MV-4-11 (cell line): ENCODE measurements at regions not wholly inside any gene's neighbourhood (a gene's known extent, or its start where the extent isn't known, plus 50 kb on each side); places are given as distances from the start of the nearest gene placed in this dataset.

ENCODE experiments used
- DNase-seq: peaks from one replicate; lab custom pipeline; 2025; lab: John Stamatoyannopoulos, UW

- DNase-seq: no peak
Observed at GRCh38 chr11:26162291-26162690, 169.6 kb upstream of the ANO3 start.

DNA sequence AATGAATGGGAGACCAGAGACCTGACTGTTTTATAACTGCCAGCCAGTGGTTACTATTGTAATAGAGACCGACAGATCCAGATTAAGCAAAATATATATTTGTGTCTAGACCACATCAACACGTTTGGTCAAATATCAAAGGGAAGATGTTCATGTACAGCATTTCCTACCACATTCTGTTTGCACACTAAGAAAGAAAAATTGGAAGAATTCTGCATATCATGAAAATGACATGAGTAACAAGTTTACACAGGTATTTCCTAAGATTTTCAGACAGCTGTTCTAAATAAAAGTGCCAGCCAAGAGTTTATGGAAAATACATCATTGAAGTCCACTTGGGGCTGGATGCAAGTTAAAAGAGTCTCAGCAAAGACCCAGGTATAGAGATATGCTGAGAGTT, 145.5 kb upstream of the ANO3 start:
- no peak for DNase-seq

DNA sequence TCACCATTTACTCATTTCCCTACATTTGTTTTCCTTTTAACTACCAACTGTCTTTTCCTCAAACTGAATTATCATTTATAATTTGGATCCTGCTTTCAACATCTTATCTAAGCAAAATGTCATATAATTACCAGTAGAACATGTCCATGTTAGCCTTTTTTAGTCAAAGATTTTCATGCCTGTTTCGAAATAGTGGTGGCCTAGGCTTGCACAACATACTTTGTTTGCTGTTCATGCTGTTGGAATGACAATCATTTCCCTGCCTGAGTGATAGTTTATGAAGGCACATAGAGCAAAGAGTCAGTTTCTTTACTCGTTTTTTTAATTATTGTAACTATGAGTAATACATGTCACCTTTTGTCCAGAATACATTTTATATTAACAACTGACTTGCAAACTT, 144.3 kb upstream of the ANO3 start:
- DNase-seq: no peak

GRCh38 chr11:26188554-26188953, 143.4 kb upstream of the ANO3 start:
- no peak for DNase-seq

- no peak for DNase-seq
Observed at GRCh38 chr11:26191193-26191592, 140.7 kb upstream of the ANO3 start.

- no peak for DNase-seq
Observed at GRCh38 chr11:26193694-26194365, 138.1 kb upstream of the ANO3 start.

DNA sequence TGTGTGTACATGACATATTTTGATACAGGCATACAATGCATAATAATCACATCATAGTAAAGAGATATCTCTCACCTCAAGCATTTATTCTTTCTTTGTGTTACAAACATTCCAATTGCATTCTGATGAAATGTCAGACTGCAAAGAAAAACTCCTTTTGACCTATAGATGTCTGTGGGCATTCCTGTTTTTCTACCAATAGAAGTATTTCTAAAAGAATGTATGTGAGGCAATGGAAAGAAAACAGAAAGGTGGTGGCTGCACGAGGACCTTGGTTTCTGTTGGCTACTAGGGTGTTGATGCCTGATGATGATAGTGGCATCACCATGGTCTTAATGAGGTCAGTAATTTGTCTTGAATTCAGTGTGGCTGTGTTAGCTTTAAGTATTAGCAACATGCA, 137.0 kb upstream of the ANO3 start:
- DNase-seq: no peak

GRCh38 chr11:26198532-26199096, 133.3 kb upstream of the ANO3 start:
- no peak for DNase-seq

DNA sequence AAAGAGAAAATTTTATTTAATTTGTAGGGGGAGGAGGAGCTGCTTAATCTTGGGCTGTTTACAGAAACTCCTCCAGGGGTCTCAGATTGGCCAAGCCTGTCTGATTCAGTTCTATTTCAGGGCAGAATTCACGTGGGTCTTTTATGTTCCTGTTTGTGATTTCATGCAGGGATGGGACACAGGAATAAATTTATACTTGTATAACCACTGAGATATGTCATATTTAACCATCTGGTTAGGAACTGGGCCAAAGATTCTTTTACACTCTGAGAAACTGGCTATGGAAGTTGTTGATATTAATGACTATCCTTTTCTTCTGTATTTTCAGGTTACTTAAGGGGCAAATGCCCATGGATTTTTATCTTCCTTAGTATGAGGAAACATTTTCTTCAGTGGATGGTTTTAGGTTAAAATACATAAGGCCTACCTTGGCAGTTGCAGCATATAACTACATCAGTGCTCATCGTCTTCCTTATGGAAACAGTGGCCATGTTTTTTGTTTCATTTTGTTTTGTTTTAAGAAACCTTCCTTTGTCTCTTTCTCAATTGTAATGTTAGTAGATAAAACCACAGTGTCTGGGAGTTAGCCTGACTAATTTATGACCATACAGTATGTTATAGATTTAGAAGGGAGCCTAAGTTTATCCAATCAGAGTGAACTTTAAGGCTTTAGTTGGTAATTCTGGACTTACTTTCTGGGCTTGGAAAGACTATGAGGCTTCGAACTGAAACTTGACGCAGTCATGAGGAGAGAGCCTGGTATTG, 132.4 kb upstream of the ANO3 start:
- no peak for DNase-seq

GRCh38 chr11:26201411-26201810, 130.5 kb upstream of the ANO3 start:
- no peak for DNase-seq

- DNase-seq: no peak
Observed at GRCh38 chr11:26202754-26203153, 129.2 kb upstream of the ANO3 start.

DNA sequence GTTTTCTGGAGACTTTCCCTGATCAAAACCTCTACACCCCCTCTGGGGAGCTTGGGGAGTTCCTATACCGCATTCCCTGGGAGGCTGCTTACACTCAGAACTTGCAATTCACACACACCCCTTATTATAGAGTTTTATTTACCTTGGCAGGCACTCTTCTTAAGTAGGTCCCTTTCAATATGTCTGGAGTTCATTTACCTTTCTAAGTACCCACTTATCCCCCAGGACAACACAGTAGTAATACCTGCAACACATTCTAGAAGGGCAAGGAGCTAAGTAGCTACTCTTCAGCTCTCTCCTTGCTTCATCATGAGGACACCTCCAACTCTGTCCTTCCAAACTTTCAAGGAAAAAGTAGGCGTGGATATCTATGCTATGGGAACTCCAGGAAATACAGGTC, 127.8 kb upstream of the ANO3 start:
- no peak for DNase-seq

DNA sequence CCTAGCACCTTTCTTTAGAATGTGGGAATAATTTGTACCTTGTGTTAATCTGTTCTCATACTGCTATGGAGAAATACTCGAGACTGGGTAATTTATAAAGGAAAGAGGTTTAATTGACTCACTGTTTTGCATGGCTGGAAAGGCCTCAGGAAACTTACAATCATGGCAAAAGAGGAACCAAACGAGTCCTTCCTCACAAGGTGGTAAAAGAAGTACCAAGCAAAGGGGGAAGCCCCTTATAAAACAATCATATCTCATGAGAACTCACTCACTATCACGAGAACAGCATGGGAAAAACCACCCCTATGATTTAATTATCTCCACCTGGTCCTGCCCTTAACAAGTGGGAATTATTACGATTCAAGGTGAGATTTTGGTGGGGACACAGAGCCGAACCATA, 127.1 kb upstream of the ANO3 start:
- DNase-seq: no peak

GRCh38 chr11:26219183-26220117, 112.5 kb upstream of the ANO3 start:
- DNase-seq: no peak

- no peak for DNase-seq
Observed at GRCh38 chr11:26225646-26226045, 106.3 kb upstream of the ANO3 start.

DNA sequence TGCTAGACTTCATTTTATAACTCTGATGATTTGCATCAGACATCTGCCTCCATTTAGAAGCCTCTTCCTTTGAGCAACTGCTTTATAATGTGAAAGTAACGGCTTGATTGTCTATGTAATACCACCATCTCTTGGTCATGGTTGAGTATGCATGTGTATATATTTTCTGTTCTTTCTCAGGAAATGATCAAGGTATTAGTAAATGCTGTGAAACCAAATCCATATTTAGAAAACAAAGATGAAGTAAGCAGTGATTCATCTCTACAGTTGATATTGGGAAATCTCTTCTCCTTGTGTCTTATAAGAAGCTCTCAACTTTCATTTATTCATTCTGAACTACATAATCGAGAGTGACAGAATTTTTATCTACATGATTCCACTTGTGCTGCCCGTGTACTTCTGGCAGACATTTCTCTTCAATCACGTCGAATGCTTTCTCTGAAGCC, 104.6 kb upstream of the ANO3 start:
- DNase-seq: peak; percentile 39

DNA sequence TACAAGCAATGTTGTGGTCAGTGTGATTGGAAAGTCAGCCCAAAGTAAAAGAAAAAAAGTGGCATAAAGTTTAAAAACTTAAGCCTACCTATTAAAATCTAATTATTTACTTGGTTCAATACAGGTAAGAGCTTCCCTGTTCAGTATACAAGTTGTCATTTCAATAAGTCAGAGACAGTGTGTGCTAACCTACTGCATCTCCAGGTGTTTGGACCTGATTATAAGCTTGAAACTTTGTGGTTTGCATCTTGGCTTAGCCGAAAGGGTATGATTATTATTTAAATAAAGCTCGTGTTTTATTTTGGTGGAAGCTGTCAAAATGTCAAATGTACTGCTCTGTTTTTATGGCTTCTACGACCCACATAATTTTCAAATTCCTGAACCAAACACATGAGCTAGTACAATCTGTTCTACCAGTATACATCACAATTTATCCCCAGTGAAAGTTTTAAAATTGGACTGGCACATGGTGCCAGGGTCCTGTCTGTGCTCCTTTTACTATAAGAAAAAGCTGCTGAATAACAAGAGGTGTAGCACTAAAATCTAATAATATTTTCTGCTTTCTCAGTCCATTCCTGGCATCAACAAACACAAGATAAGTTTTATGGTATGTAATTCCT, 103.9 kb upstream of the ANO3 start:
- DNase-seq: no peak

GRCh38 chr11:26228778-26229177, 103.2 kb upstream of the ANO3 start:
- DNase-seq: no peak

DNA sequence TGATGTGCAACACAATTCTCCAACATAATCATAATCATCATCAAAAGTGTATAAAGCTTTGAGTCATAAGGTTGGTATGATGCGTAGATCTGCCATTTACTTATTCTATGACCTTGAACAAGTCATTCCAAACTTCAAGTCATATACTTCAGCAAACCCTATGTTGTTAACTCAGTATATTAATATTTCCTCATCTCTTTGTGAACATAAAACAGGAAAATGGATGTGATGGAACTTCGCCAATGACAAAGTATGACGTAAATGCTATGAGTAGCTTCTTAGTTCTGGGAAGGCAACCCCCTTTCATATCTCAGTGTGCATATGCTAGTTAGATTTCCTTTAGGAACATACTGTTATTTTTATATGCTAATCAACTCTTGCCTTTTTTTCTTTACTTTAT, 102.7 kb upstream of the ANO3 start:
- DNase-seq: no peak

DNA sequence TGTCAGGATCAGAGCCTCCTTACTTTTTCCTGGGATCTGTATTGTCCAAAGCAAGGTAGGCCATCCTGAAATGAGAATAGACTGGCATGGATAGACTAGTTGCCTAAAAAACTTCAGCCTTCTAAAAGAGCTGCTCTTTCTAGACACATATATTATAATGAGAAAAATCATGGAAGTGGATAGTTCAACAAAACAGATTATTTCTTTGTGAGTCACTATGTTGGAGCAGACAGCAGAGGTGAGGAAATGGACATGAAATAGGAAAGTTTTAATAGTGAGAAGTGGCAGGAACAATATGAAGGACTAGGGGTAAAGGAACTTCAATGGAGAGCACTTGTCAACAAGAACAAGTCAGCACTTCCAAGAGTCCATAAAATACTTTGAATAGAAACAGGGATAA, 101.9 kb upstream of the ANO3 start:
- no peak for DNase-seq

DNA sequence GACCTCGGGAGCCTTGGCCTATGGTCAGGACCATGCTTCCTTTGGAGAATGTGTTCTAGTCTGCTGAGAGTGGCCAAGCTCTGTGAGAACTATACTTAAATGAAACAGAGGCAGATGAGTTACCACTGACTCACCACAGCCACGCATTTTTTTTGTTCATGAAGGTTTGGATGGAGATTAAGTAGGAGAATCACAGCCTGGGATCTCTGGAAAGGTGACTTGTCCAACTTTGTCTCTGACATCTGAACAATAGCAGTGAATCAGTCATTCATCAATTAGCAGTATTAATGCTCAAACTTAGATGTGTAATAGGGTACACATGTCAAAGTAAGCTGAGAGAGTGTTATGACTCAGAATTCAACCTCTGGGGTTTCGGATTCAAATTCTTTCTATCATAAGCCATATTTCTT, 100.7 kb upstream of the ANO3 start:
- no peak for DNase-seq

DNA sequence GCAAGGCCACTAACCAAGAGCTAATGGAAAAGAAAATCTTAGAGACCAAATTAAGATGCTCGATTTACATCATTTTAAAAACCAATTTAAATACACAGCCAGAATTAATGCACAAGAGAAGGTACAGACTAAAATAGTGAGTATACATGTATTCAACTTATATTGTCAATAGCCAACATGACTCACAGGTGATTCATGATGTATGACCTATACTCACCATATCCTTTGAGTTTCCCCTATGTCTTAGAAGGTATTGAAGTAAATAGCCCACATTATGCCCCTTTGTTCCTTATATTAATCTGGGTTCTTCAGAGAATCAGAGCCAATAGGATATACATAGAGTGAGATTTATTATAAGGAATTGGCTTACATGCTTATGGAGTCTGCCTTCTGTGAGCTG, 97.5 kb upstream of the ANO3 start:
- DNase-seq: no peak
